Lower leg skin (tissue), 3 donors: ENCODE measurements at regions not wholly inside any gene's neighbourhood (a gene's known extent, or its start where the extent isn't known, plus 50 kb on each side); places are given as distances from the start of the nearest gene placed in this dataset.

Experiments
- POLR2A ChIP-seq, 2 donors: fragments of 450-650 bp; IDR thresholded peaks; one replicate each; pipeline ENCODE4 v1.6.1; 2016 to 2017; ENCODE audit warnings: antibody characterized with exemption in 2 of 2, mild to moderate bottlenecking in 1 of 2, moderate library complexity in 1 of 2
- TF ChIP-seq, protein P1 (sequence below), 3 donors: fragments of 450-650 bp; IDR thresholded peaks; one replicate each; pipeline ENCODE4 v1.5.1; 2016; ENCODE audit warnings: antibody characterized with exemption in 3 of 3, mild to moderate bottlenecking in 3 of 3, moderate library complexity in 2 of 3

DNA sequence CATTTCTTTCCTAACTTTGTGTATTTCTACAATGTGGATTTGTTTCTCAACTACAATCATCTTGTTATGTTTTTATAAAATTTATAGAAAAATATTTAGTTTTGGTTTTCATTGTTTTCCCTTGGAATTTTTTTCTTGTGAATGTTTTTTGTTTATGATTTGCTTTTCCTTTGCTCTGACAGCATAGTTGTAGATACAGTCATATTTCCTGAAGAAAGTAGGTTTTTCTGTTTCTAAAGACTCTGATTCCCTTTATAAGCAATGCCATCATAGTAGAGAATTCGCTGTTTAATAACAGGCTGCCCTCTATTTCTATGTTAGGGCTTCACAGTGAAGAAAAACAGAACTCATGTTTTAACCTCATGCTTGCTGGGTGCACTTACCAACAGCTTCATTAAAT is 482.3 kb downstream of the ZBBX start:
- TF ChIP-seq, protein P1, sequence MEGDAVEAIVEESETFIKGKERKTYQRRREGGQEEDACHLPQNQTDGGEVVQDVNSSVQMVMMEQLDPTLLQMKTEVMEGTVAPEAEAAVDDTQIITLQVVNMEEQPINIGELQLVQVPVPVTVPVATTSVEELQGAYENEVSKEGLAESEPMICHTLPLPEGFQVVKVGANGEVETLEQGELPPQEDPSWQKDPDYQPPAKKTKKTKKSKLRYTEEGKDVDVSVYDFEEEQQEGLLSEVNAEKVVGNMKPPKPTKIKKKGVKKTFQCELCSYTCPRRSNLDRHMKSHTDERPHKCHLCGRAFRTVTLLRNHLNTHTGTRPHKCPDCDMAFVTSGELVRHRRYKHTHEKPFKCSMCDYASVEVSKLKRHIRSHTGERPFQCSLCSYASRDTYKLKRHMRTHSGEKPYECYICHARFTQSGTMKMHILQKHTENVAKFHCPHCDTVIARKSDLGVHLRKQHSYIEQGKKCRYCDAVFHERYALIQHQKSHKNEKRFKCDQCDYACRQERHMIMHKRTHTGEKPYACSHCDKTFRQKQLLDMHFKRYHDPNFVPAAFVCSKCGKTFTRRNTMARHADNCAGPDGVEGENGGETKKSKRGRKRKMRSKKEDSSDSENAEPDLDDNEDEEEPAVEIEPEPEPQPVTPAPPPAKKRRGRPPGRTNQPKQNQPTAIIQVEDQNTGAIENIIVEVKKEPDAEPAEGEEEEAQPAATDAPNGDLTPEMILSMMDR (IDR thresholded peaks at IDR 0.05): no peak
- TF ChIP-seq POLR2A (IDR thresholded peaks at IDR 0.05): no peak
